H1 (cell line): ENCODE measurements at regions not wholly inside any gene's neighbourhood (a gene's known extent, or its start where the extent isn't known, plus 50 kb on each side); places are given as distances from the start of the nearest gene placed in this dataset.

Experiments used
- ATF3 ChIP-seq: IDR thresholded peaks from 2 replicates; pipeline ENCODE4 v1.6.1; 2011; ENCODE audit warnings: low read depth, mild to moderate bottlenecking, low read length; ENCODE audit not compliant: insufficient read depth
- BCL11A ChIP-seq, 2 experiments: IDR thresholded peaks; one replicate each; pipeline ENCODE4 v1.6.1; 2011; ENCODE audit warnings: low read depth in 2 of 2, low read length in 2 of 2, mild to moderate bottlenecking in 2 of 2
- FOSL1 ChIP-seq: IDR thresholded peaks from 2 replicates; pipeline ENCODE4 v1.6.1; 2011; ENCODE audit warnings: mild to moderate bottlenecking, low read depth, low read length, moderate library complexity; ENCODE audit not compliant: insufficient read depth
- JUND ChIP-seq: IDR thresholded peaks from 2 replicates; pipeline ENCODE4 v1.6.1; 2011; ENCODE audit warnings: mild to moderate bottlenecking, improper control_type of control experiment, low read length
- POU5F1 ChIP-seq: IDR thresholded peaks from 2 replicates; pipeline ENCODE4 v1.6.1; 2011; ENCODE audit warnings: low read depth, mild to moderate bottlenecking, low read length, moderate library complexity
- SP4 ChIP-seq: IDR thresholded peaks from 2 replicates; pipeline ENCODE4 v1.6.1; 2012; ENCODE audit warnings: low read length, inconsistent platforms
- SUZ12 ChIP-seq: fragments of 200-600 bp; sonication (generic); IDR thresholded peaks from 2 replicates; pipeline ENCODE4 v1.6.1; 2012; ENCODE audit warnings: mild to moderate bottlenecking, inconsistent platforms, low read length, moderate library complexity, mixed read lengths
- TF ChIP-seq, protein P1 (sequence below): fragments of 300-600 bp; sonication (generic); IDR thresholded peaks from 2 replicates; pipeline ENCODE4 v1.7.1; 2012; ENCODE audit warnings: low read length, moderate library complexity, mild to moderate bottlenecking, inconsistent platforms; ENCODE audit not compliant: insufficient replicate concordance

DNA sequence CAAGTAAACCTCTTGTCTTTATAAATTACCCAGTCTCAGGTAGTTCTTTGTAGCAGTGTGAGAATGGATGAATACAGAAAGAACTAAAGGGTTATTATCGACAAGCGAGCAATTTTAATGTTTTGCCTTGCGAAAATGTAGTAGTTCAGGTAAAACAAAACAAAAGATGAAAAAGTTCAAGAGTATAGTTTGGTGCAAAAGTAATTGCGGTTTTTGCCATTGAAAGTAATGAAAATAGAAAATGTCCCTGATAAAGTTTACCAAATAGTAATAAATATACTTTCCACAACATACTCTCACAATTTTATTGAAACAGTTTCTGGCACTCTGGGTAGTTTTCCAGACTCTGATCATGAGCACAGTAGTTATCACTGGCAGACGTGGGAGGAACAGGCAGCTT is 71.9 kb upstream of the SLC35B3 start (continued):
- TF ChIP-seq, protein P1, sequence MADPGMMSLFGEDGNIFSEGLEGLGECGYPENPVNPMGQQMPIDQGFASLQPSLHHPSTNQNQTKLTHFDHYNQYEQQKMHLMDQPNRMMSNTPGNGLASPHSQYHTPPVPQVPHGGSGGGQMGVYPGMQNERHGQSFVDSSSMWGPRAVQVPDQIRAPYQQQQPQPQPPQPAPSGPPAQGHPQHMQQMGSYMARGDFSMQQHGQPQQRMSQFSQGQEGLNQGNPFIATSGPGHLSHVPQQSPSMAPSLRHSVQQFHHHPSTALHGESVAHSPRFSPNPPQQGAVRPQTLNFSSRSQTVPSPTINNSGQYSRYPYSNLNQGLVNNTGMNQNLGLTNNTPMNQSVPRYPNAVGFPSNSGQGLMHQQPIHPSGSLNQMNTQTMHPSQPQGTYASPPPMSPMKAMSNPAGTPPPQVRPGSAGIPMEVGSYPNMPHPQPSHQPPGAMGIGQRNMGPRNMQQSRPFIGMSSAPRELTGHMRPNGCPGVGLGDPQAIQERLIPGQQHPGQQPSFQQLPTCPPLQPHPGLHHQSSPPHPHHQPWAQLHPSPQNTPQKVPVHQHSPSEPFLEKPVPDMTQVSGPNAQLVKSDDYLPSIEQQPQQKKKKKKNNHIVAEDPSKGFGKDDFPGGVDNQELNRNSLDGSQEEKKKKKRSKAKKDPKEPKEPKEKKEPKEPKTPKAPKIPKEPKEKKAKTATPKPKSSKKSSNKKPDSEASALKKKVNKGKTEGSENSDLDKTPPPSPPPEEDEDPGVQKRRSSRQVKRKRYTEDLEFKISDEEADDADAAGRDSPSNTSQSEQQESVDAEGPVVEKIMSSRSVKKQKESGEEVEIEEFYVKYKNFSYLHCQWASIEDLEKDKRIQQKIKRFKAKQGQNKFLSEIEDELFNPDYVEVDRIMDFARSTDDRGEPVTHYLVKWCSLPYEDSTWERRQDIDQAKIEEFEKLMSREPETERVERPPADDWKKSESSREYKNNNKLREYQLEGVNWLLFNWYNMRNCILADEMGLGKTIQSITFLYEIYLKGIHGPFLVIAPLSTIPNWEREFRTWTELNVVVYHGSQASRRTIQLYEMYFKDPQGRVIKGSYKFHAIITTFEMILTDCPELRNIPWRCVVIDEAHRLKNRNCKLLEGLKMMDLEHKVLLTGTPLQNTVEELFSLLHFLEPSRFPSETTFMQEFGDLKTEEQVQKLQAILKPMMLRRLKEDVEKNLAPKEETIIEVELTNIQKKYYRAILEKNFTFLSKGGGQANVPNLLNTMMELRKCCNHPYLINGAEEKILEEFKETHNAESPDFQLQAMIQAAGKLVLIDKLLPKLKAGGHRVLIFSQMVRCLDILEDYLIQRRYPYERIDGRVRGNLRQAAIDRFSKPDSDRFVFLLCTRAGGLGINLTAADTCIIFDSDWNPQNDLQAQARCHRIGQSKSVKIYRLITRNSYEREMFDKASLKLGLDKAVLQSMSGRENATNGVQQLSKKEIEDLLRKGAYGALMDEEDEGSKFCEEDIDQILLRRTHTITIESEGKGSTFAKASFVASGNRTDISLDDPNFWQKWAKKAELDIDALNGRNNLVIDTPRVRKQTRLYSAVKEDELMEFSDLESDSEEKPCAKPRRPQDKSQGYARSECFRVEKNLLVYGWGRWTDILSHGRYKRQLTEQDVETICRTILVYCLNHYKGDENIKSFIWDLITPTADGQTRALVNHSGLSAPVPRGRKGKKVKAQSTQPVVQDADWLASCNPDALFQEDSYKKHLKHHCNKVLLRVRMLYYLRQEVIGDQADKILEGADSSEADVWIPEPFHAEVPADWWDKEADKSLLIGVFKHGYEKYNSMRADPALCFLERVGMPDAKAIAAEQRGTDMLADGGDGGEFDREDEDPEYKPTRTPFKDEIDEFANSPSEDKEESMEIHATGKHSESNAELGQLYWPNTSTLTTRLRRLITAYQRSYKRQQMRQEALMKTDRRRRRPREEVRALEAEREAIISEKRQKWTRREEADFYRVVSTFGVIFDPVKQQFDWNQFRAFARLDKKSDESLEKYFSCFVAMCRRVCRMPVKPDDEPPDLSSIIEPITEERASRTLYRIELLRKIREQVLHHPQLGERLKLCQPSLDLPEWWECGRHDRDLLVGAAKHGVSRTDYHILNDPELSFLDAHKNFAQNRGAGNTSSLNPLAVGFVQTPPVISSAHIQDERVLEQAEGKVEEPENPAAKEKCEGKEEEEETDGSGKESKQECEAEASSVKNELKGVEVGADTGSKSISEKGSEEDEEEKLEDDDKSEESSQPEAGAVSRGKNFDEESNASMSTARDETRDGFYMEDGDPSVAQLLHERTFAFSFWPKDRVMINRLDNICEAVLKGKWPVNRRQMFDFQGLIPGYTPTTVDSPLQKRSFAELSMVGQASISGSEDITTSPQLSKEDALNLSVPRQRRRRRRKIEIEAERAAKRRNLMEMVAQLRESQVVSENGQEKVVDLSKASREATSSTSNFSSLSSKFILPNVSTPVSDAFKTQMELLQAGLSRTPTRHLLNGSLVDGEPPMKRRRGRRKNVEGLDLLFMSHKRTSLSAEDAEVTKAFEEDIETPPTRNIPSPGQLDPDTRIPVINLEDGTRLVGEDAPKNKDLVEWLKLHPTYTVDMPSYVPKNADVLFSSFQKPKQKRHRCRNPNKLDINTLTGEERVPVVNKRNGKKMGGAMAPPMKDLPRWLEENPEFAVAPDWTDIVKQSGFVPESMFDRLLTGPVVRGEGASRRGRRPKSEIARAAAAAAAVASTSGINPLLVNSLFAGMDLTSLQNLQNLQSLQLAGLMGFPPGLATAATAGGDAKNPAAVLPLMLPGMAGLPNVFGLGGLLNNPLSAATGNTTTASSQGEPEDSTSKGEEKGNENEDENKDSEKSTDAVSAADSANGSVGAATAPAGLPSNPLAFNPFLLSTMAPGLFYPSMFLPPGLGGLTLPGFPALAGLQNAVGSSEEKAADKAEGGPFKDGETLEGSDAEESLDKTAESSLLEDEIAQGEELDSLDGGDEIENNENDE, result no peak
- TF ChIP-seq SUZ12 (no peak), JUND (no peak), SP4 (no peak), ATF3 (no peak), FOSL1 (no peak), BCL11A (IDR thresholded peaks at IDR 0.05; ENCODE audit: low read depth in 2 of 2, low read length in 2 of 2) (no peak), POU5F1 (no peak)
